T-helper 1 cell treated with Interleukin-12 subunit alpha and Interleukin-12 subunit beta and Interleukin-4 antibody, amounts not matched to agents 30 μg/mL and 1 μg/mL, for 36 hours (primary cell): ENCODE measurements at regions not wholly inside any gene's neighbourhood (a gene's known extent, or its start where the extent isn't known, plus 50 kb on each side); places are given as distances from the start of the nearest gene placed in this dataset.
"Not testable (repeated sequence)": the region's sequence is repeated elsewhere in the genome, so short reads cannot be mapped to it uniquely, and the experiment has no call there.

Experiments
- H3K27ac Mint-ChIP-seq: one replicate; pipeline ENCODE4 v1.8.0; 2021; ENCODE audit warnings: mild to moderate bottlenecking, mixed read lengths
- H3K27me3 Mint-ChIP-seq: one replicate; pipeline ENCODE4 v1.8.0; 2021; ENCODE audit warnings: low read depth, mixed read lengths
- H3K36me3 Mint-ChIP-seq: one replicate; pipeline ENCODE4 v1.8.0; 2021; ENCODE audit warnings: low read depth, mixed read lengths
- H3K4me1 Mint-ChIP-seq: one replicate; pipeline ENCODE4 v1.8.0; 2021; ENCODE audit warnings: low read depth, mixed read lengths
- H3K4me3 Mint-ChIP-seq: one replicate; pipeline ENCODE4 v1.8.0; 2021; ENCODE audit warnings: mild to moderate bottlenecking, moderate library complexity, mixed read lengths
- H3K9me3 Mint-ChIP-seq: one replicate; pipeline ENCODE4 v1.8.0; 2021; ENCODE audit warnings: mixed read lengths

- Mint-ChIP-seq H3K36me3 (no peaks in the 10 kb centered on the region), H3K27me3 (no peaks in the 10 kb centered on the region), H3K27ac (no peak overlapping the region), H3K4me3 (no peak overlapping the region), H3K4me1 (no peaks in the 10 kb centered on the region), H3K9me3 (no peaks in the 10 kb centered on the region)
Observed at GRCh38 chr12:72889791-72890190, 617.6 kb downstream of the TRHDE start.

- Mint-ChIP-seq H3K4me3 (no peak overlapping the region), H3K4me1 (no peaks in the 10 kb centered on the region), H3K36me3 (no peaks in the 10 kb centered on the region), H3K27me3 (no peaks in the 10 kb centered on the region), H3K27ac (no peak overlapping the region), H3K9me3 (peaks cover 6% of the 10 kb centered on the region)
Observed at GRCh38 chr12:72901685-72902084, 629.5 kb downstream of the TRHDE start.

- Mint-ChIP-seq H3K36me3 (no peaks in the 10 kb centered on the region), H3K4me1 (no peaks in the 10 kb centered on the region)
Observed at GRCh38 chr12:72925716-72926115, 653.5 kb downstream of the TRHDE start.

GRCh38 chr12:72931838-72932237 lies 659.7 kb downstream of the TRHDE start:
- not testable (repeated sequence) for H3K27me3 Mint-ChIP-seq, H3K27ac Mint-ChIP-seq, H3K9me3 Mint-ChIP-seq, H3K36me3 Mint-ChIP-seq, H3K4me1 Mint-ChIP-seq, H3K4me3 Mint-ChIP-seq

More at GRCh38 chr12:72925716-72926115, 653.5 kb downstream of the TRHDE start:
- H3K27ac Mint-ChIP-seq = no peak overlapping the region
- no peaks in the 10 kb centered on the region for H3K9me3 Mint-ChIP-seq
- H3K27me3 Mint-ChIP-seq = no peaks in the 10 kb centered on the region
- H3K4me3 Mint-ChIP-seq = no peak overlapping the region

- no peaks in the 10 kb centered on the region for H3K36me3 Mint-ChIP-seq
- H3K4me1 Mint-ChIP-seq = no peaks in the 10 kb centered on the region
- no peak overlapping the region for H3K27ac Mint-ChIP-seq
- H3K27me3 Mint-ChIP-seq = no peaks in the 10 kb centered on the region
- peaks cover 9% of the 10 kb centered on the region for H3K9me3 Mint-ChIP-seq
- H3K4me3 Mint-ChIP-seq = no peak overlapping the region
Observed at GRCh38 chr12:72937486-72937885, 665.3 kb downstream of the TRHDE start.

- Mint-ChIP-seq H3K4me1 (no peaks in the 10 kb centered on the region), H3K4me3 (no peak overlapping the region), H3K27ac (no peak overlapping the region), H3K27me3 (no peaks in the 10 kb centered on the region), H3K36me3 (no peaks in the 10 kb centered on the region), H3K9me3 (peaks cover 10% of the 10 kb centered on the region)
Observed at GRCh38 chr12:72957454-72957853, 685.3 kb downstream of the TRHDE start.

- no peaks in the 10 kb centered on the region for H3K27me3 Mint-ChIP-seq
- H3K4me1 Mint-ChIP-seq = no peaks in the 10 kb centered on the region
- no peak overlapping the region for H3K4me3 Mint-ChIP-seq
- H3K36me3 Mint-ChIP-seq = no peaks in the 10 kb centered on the region
- H3K27ac Mint-ChIP-seq = no peak overlapping the region
- peaks cover 7% of the 10 kb centered on the region for H3K9me3 Mint-ChIP-seq
Observed at GRCh38 chr12:72966684-72967083, 694.5 kb downstream of the TRHDE start.

- H3K27me3 Mint-ChIP-seq = no peaks in the 10 kb centered on the region
- H3K4me3 Mint-ChIP-seq = no peak overlapping the region
- H3K27ac Mint-ChIP-seq = no peak overlapping the region
- no peaks in the 10 kb centered on the region for H3K36me3 Mint-ChIP-seq
- H3K4me1 Mint-ChIP-seq = no peaks in the 10 kb centered on the region
- peaks cover 13% of the 10 kb centered on the region for H3K9me3 Mint-ChIP-seq
Observed at GRCh38 chr12:72974954-72975555, 702.9 kb downstream of the TRHDE start.

GRCh38 chr12:72978999-72979398 lies 706.8 kb downstream of the TRHDE start:
- H3K27ac Mint-ChIP-seq = no peak overlapping the region
- H3K36me3 Mint-ChIP-seq = no peaks in the 10 kb centered on the region
- no peak overlapping the region for H3K4me3 Mint-ChIP-seq
- H3K9me3 Mint-ChIP-seq = peaks cover 10% of the 10 kb centered on the region
- H3K4me1 Mint-ChIP-seq = no peaks in the 10 kb centered on the region
- no peaks in the 10 kb centered on the region for H3K27me3 Mint-ChIP-seq

GRCh38 chr12:72982356-72982755 lies 710.2 kb downstream of the TRHDE start:
- H3K27me3 Mint-ChIP-seq = no peaks in the 10 kb centered on the region
- H3K36me3 Mint-ChIP-seq = no peaks in the 10 kb centered on the region
- H3K27ac Mint-ChIP-seq = no peak overlapping the region
- H3K9me3 Mint-ChIP-seq = peaks cover under 1% of the 10 kb centered on the region
- no peaks in the 10 kb centered on the region for H3K4me1 Mint-ChIP-seq
- no peak overlapping the region for H3K4me3 Mint-ChIP-seq

- no peaks in the 10 kb centered on the region for H3K9me3 Mint-ChIP-seq
- H3K27ac Mint-ChIP-seq = no peak overlapping the region
- no peak overlapping the region for H3K4me3 Mint-ChIP-seq
- no peaks in the 10 kb centered on the region for H3K27me3 Mint-ChIP-seq
- no peaks in the 10 kb centered on the region for H3K36me3 Mint-ChIP-seq
- no peaks in the 10 kb centered on the region for H3K4me1 Mint-ChIP-seq
Observed at GRCh38 chr12:72986963-72987362, 714.8 kb downstream of the TRHDE start.

- no peaks in the 10 kb centered on the region for H3K9me3 Mint-ChIP-seq
- no peak overlapping the region for H3K4me3 Mint-ChIP-seq
- H3K27me3 Mint-ChIP-seq = no peaks in the 10 kb centered on the region
- no peak overlapping the region for H3K27ac Mint-ChIP-seq
- H3K36me3 Mint-ChIP-seq = no peaks in the 10 kb centered on the region
- H3K4me1 Mint-ChIP-seq = no peaks in the 10 kb centered on the region
Observed at GRCh38 chr12:72989458-72989947, 717.3 kb downstream of the TRHDE start.

- H3K4me3 Mint-ChIP-seq, H3K36me3 Mint-ChIP-seq, H3K9me3 Mint-ChIP-seq, H3K27ac Mint-ChIP-seq, H3K4me1 Mint-ChIP-seq, H3K27me3 Mint-ChIP-seq: not testable (repeated sequence)
Observed at GRCh38 chr12:72995029-72995428, 722.9 kb downstream of the TRHDE start.

GRCh38 chr12:72995616-72996015 lies 723.4 kb downstream of the TRHDE start:
- Mint-ChIP-seq H3K27ac (peak overlapping the region; percentile 21), H3K36me3 (no peaks in the 10 kb centered on the region), H3K4me1 (no peaks in the 10 kb centered on the region), H3K4me3 (no peak overlapping the region), H3K27me3 (no peaks in the 10 kb centered on the region), H3K9me3 (no peaks in the 10 kb centered on the region)

GRCh38 chr12:73001806-73002205 lies 729.6 kb downstream of the TRHDE start:
- not testable (repeated sequence) for H3K4me3 Mint-ChIP-seq, H3K9me3 Mint-ChIP-seq, H3K36me3 Mint-ChIP-seq, H3K27ac Mint-ChIP-seq, H3K4me1 Mint-ChIP-seq, H3K27me3 Mint-ChIP-seq

- H3K27ac Mint-ChIP-seq, H3K27me3 Mint-ChIP-seq, H3K4me3 Mint-ChIP-seq, H3K36me3 Mint-ChIP-seq, H3K9me3 Mint-ChIP-seq, H3K4me1 Mint-ChIP-seq: not testable (repeated sequence)
Observed at GRCh38 chr12:73002504-73002903, 730.3 kb downstream of the TRHDE start.
